ENCODE measurements at regions not wholly inside any gene's neighbourhood (a gene's known extent, or its start where the extent isn't known, plus 50 kb on each side); places are given as distances from the start of the nearest gene placed in this dataset.
A peak's percentile ranks its signal among the peaks of the same experiment; 100 is the strongest.
"Not testable (repeated sequence)": the region's sequence is repeated elsewhere in the genome, so short reads cannot be mapped to it uniquely, and the experiment has no call there.

- FAIRE-seq (no peak), DNase-seq (ENCODE audit: insufficient read length, low spot score) (no peak)
- TF ChIP-seq POLR2AphosphoS5 (IDR thresholded peaks at IDR 0.05; ENCODE audit: low read depth, low read length) (no peak), POLR2A (IDR thresholded peaks at IDR 0.05; ENCODE audit: low read depth, low read length) (no peak), PAX5 (IDR thresholded peaks at IDR 0.05; ENCODE audit: insufficient read depth, low read length, severe bottlenecking) (no peak), POU2F2 (IDR thresholded peaks at IDR 0.05; ENCODE audit: low read depth, low read length) (no peak), SPI1 (IDR thresholded peaks at IDR 0.05; ENCODE audit: low read depth, low read length) (no peak), TAF1 (IDR thresholded peaks at IDR 0.05; ENCODE audit: low read depth, low read length) (no peak)
Observed at GRCh38 chr17:63070031-63070430, 104.0 kb downstream of the TANC2 start.

GRCh38 chr17:63071797-63072196, 105.8 kb downstream of the TANC2 start:
- FAIRE-seq: no peak
- DNase-seq (ENCODE audit: insufficient read length, low spot score): no peak
- no peak for TF ChIP-seq TAF1 (IDR thresholded peaks at IDR 0.05; ENCODE audit: low read depth, low read length)

GRCh38 chr17:63075969-63076368, 109.9 kb downstream of the TANC2 start:
- DNase-seq (ENCODE audit: insufficient read length, low spot score) (no peak), FAIRE-seq (no peak)
- TF ChIP-seq PAX5 (IDR thresholded peaks at IDR 0.05; ENCODE audit: insufficient read depth, low read length, severe bottlenecking): no peak
- TF ChIP-seq TAF1 (IDR thresholded peaks at IDR 0.05; ENCODE audit: low read depth, low read length): no peak
- no peak for TF ChIP-seq POU2F2 (IDR thresholded peaks at IDR 0.05; ENCODE audit: low read depth, low read length)
- TF ChIP-seq SPI1 (IDR thresholded peaks at IDR 0.05; ENCODE audit: low read depth, low read length): peak; percentile 36; the same call in 1 of the 2 replicates

- no peak for FAIRE-seq
- DNase-seq (ENCODE audit: insufficient read length, low spot score): no peak
- TF ChIP-seq PAX5 (IDR thresholded peaks at IDR 0.05; ENCODE audit: insufficient read depth, low read length, severe bottlenecking) (no peak), SPI1 (IDR thresholded peaks at IDR 0.05; ENCODE audit: low read depth, low read length) (no peak), POLR2AphosphoS5 (IDR thresholded peaks at IDR 0.05; ENCODE audit: low read depth, low read length) (no peak), POU2F2 (IDR thresholded peaks at IDR 0.05; ENCODE audit: low read depth, low read length) (no peak), POLR2A (IDR thresholded peaks at IDR 0.05; ENCODE audit: low read depth, low read length) (no peak), TAF1 (IDR thresholded peaks at IDR 0.05; ENCODE audit: low read depth, low read length) (no peak)
Observed at GRCh38 chr17:63078707-63079106, 112.7 kb downstream of the TANC2 start.

GRCh38 chr17:63082273-63082861, 116.3 kb downstream of the TANC2 start:
- no peak for DNase-seq (ENCODE audit: insufficient read length, low spot score)

GRCh38 chr17:63082952-63083351, 116.9 kb downstream of the TANC2 start:
- no peak for FAIRE-seq
- no peak for DNase-seq (ENCODE audit: insufficient read length, low spot score)
- no peak for TF ChIP-seq PAX5 (IDR thresholded peaks at IDR 0.05; ENCODE audit: insufficient read depth, low read length, severe bottlenecking)
- no peak for TF ChIP-seq POU2F2 (IDR thresholded peaks at IDR 0.05; ENCODE audit: low read depth, low read length)
- no peak for TF ChIP-seq POLR2AphosphoS5 (IDR thresholded peaks at IDR 0.05; ENCODE audit: low read depth, low read length)
- no peak for TF ChIP-seq SPI1 (IDR thresholded peaks at IDR 0.05; ENCODE audit: low read depth, low read length)
- TF ChIP-seq TAF1 (IDR thresholded peaks at IDR 0.05; ENCODE audit: low read depth, low read length): no peak
- TF ChIP-seq POLR2A (IDR thresholded peaks at IDR 0.05; ENCODE audit: low read depth, low read length): no peak

More at GRCh38 chr17:63082273-63082861, 116.3 kb downstream of the TANC2 start:
- no peak for FAIRE-seq
- TF ChIP-seq PAX5 (IDR thresholded peaks at IDR 0.05; ENCODE audit: insufficient read depth, low read length, severe bottlenecking) (no peak), POLR2A (IDR thresholded peaks at IDR 0.05; ENCODE audit: low read depth, low read length) (no peak), TAF1 (IDR thresholded peaks at IDR 0.05; ENCODE audit: low read depth, low read length) (no peak), SPI1 (IDR thresholded peaks at IDR 0.05; ENCODE audit: low read depth, low read length) (no peak)

- DNase-seq (ENCODE audit: insufficient read length, low spot score): no peak
- FAIRE-seq: no peak
- TF ChIP-seq POLR2AphosphoS5 (IDR thresholded peaks at IDR 0.05; ENCODE audit: low read depth, low read length): no peak
- TF ChIP-seq PAX5 (IDR thresholded peaks at IDR 0.05; ENCODE audit: insufficient read depth, low read length, severe bottlenecking): no peak
- no peak for TF ChIP-seq POU2F2 (IDR thresholded peaks at IDR 0.05; ENCODE audit: low read depth, low read length)
- no peak for TF ChIP-seq SPI1 (IDR thresholded peaks at IDR 0.05; ENCODE audit: low read depth, low read length)
- no peak for TF ChIP-seq POLR2A (IDR thresholded peaks at IDR 0.05; ENCODE audit: low read depth, low read length)
- TF ChIP-seq TAF1 (IDR thresholded peaks at IDR 0.05; ENCODE audit: low read depth, low read length): no peak
Observed at GRCh38 chr17:63086483-63087185, 120.6 kb downstream of the TANC2 start.

GRCh38 chr17:63090358-63091114, 124.5 kb downstream of the TANC2 start:
- not testable (repeated sequence) for DNase-seq (ENCODE audit: insufficient read length, low spot score); FAIRE-seq

GRCh38 chr17:63091909-63092308, 125.9 kb downstream of the TANC2 start:
- not testable (repeated sequence) for DNase-seq (ENCODE audit: insufficient read length, low spot score); FAIRE-seq

- FAIRE-seq (no peak), DNase-seq (ENCODE audit: insufficient read length, low spot score) (no peak)
- no peak for TF ChIP-seq PAX5 (IDR thresholded peaks at IDR 0.05; ENCODE audit: insufficient read depth, low read length, severe bottlenecking)
- TF ChIP-seq POU2F2 (IDR thresholded peaks at IDR 0.05; ENCODE audit: low read depth, low read length): no peak
- no peak for TF ChIP-seq POLR2AphosphoS5 (IDR thresholded peaks at IDR 0.05; ENCODE audit: low read depth, low read length)
- no peak for TF ChIP-seq TAF1 (IDR thresholded peaks at IDR 0.05; ENCODE audit: low read depth, low read length)
- no peak for TF ChIP-seq SPI1 (IDR thresholded peaks at IDR 0.05; ENCODE audit: low read depth, low read length)
- no peak for TF ChIP-seq POLR2A (IDR thresholded peaks at IDR 0.05; ENCODE audit: low read depth, low read length)
Observed at GRCh38 chr17:63094631-63095030, 128.6 kb downstream of the TANC2 start.
